ENCODE measurements at regions not wholly inside any gene's neighbourhood (a gene's known extent, or its start where the extent isn't known, plus 50 kb on each side); places are given as distances from the start of the nearest gene placed in this dataset.
A peak's percentile ranks its signal among the peaks of the same experiment; 100 is the strongest.

GRCh38 chr2:123808243-123808642 lies 216.8 kb upstream of the CNTNAP5 start:
- no peak for DNase-seq
- no peaks in the 10 kb centered on the region for H3K36me3 ChIP-seq
- no peak overlapping the region for H3K27ac ChIP-seq
- no peak overlapping the region for H3K4me3 ChIP-seq
- intact Hi-C loops (cut with DNase I), result no loop called here
- H3K9me3 ChIP-seq, result peaks cover 0 to 34% (median 27%) of the 10 kb centered on the region in 3 donors
- no peaks in the 10 kb centered on the region for H3K27me3 ChIP-seq
- no peaks in the 10 kb centered on the region for H3K4me1 ChIP-seq
- TF ChIP-seq POLR2A (IDR thresholded peaks at IDR 0.05) (no peak), CTCF (IDR thresholded peaks at IDR 0.05) (no peak)
- 67 to 93% methylated on average over 1 to 2 of the region's 2 CpGs for WGBS, 2 donors

- 53 to 55% methylated on average over 1 of the region's 1 CpG for WGBS, 2 donors
Measured at GRCh38 chr2:123811846-123812245, 213.2 kb upstream of the CNTNAP5 start.

GRCh38 chr2:123816203-123816602 lies 208.9 kb upstream of the CNTNAP5 start:
- H3K4me3 ChIP-seq, result no peak overlapping the region
- H3K9me3 ChIP-seq, result no peaks in the 10 kb centered on the region
- 53 to 60% methylated on average over 1 of the region's 1 CpG for WGBS, 2 donors
- no peak for DNase-seq
- TF ChIP-seq CTCF (IDR thresholded peaks at IDR 0.05), result no peak
- no peak for TF ChIP-seq POLR2A (IDR thresholded peaks at IDR 0.05)
- no peak overlapping the region for H3K27ac ChIP-seq
- no peaks in the 10 kb centered on the region for H3K36me3 ChIP-seq
- intact Hi-C loops (cut with DNase I), result no loop called here
- no peaks in the 10 kb centered on the region for H3K27me3 ChIP-seq
- no peaks in the 10 kb centered on the region for H3K4me1 ChIP-seq

More at GRCh38 chr2:123811846-123812245, 213.2 kb upstream of the CNTNAP5 start:
- H3K4me3 ChIP-seq, result no peak overlapping the region
- no peaks in the 10 kb centered on the region for H3K4me1 ChIP-seq
- intact Hi-C loops (cut with DNase I), result no loop called here
- H3K36me3 ChIP-seq, result no peaks in the 10 kb centered on the region
- TF ChIP-seq CTCF (IDR thresholded peaks at IDR 0.05), result no peak
- TF ChIP-seq POLR2A (IDR thresholded peaks at IDR 0.05), result no peak
- H3K27ac ChIP-seq, result no peak overlapping the region
- DNase-seq, result no peak
- peaks cover 0 to 17% (median 13%) of the 10 kb centered on the region in 3 donors for H3K9me3 ChIP-seq
- H3K27me3 ChIP-seq, result no peaks in the 10 kb centered on the region

GRCh38 chr2:123816928-123817327 lies 208.2 kb upstream of the CNTNAP5 start:
- Histone ChIP-seq H3K27me3 (no peaks in the 10 kb centered on the region), H3K4me1 (no peaks in the 10 kb centered on the region), H3K36me3 (no peaks in the 10 kb centered on the region), H3K27ac (peak overlapping the region in 1 of 4 donors; percentile 9), H3K4me3 (no peak overlapping the region), H3K9me3 (no peaks in the 10 kb centered on the region)
- DNase-seq, result no peak
- TF ChIP-seq POLR2A (IDR thresholded peaks at IDR 0.05) (no peak), CTCF (IDR thresholded peaks at IDR 0.05) (no peak)
- intact Hi-C loops (cut with DNase I), result no loop called here

- Histone ChIP-seq H3K36me3 (no peaks in the 10 kb centered on the region), H3K4me3 (no peak overlapping the region), H3K27me3 (no peaks in the 10 kb centered on the region), H3K4me1 (no peaks in the 10 kb centered on the region), H3K9me3 (peaks cover 0 to 19% (median 8%) of the 10 kb centered on the region in 3 donors), H3K27ac (no peak overlapping the region)
- DNase-seq, result no peak
- no peak for TF ChIP-seq POLR2A (IDR thresholded peaks at IDR 0.05)
- no peak for TF ChIP-seq CTCF (IDR thresholded peaks at IDR 0.05)
- WGBS, 2 donors, result 93 to 100% methylated on average over 1 to 3 of the region's 26 CpGs
- intact Hi-C loops (cut with DNase I), result no loop called here
Measured at GRCh38 chr2:123826729-123827271, 198.3 kb upstream of the CNTNAP5 start.

Measured in esophagus squamous epithelium (tissue), 5 donors.